ENCODE measurements at regions not wholly inside any gene's neighbourhood (a gene's known extent, or its start where the extent isn't known, plus 50 kb on each side); places are given as distances from the start of the nearest gene placed in this dataset.

DNA sequence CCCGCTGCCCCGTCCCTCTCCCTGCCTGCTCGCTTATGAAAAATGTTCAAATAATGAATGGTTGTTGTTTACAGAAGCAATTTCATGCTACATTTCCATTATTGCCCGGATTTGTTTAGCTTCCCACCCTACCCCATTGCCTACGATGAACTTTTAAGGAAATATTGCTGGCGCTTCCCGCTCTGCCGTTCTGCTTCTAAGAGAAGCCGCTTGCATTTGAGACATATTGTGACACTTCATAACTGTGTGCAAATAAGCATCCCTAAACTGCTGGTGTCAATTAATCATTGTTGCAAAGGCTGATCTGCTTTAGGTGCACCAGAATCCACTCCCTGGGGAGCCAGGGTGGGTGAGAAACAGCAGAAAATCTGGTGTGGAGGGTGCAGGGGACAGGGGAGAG lies 52.3 kb upstream of the LMO1 start (continued):
- no peak for TF ChIP-seq ZNF280D (CRISPR knock-in tag; IDR thresholded peaks at IDR 0.05)

- H3K4me3 ChIP-seq (replicated peaks in 1 of 3; ENCODE audit: insufficient read depth in 1 of 3, low read depth in 2 of 3, low read length in 3 of 3) = no peak overlapping the region
- no peak for ATAC-seq
- no peak overlapping the region for H3K9ac ChIP-seq (ENCODE audit: insufficient read depth, low read depth, low read length)
- intact Hi-C loops (cut with micrococcal nuclease; ENCODE audit: unreplicated experiment) = no loop called here
- H3K4me2 ChIP-seq (ENCODE audit: low read depth, low read length) = no peak overlapping the region
- no peak overlapping the region for H2AFZ ChIP-seq (ENCODE audit: low read length)
- FAIRE-seq = no peak
- H4K20me1 ChIP-seq (ENCODE audit: insufficient read depth, low read length) = no peaks in the 10 kb centered on the region
- in situ Hi-C loops (cut with HindIII; ENCODE audit: extremely low pct_ligation_motif_present, low pct_unique_long_range_greater_than_20kb) = no loop called here
- no peak for TF ChIP-seq ARNT2 (CRISPR knock-in tag; IDR thresholded peaks at IDR 0.05; ENCODE audit: low read depth)
- no peak for TF ChIP-seq ZBED4 (CRISPR knock-in tag; IDR thresholded peaks at IDR 0.05; ENCODE audit: borderline replicate concordance)
- TF ChIP-seq MAZ (IDR thresholded peaks at IDR 0.05; ENCODE audit: borderline replicate concordance, low read depth, low read length) = no peak
- TF ChIP-seq MAZ (CRISPR knock-in tag; IDR thresholded peaks at IDR 0.05; ENCODE audit: low read depth) = no peak
- no peak for TF ChIP-seq MBD4 (IDR thresholded peaks at IDR 0.05; ENCODE audit: borderline replicate concordance, low read length)
- TF ChIP-seq ZBTB39 (CRISPR knock-in tag; IDR thresholded peaks at IDR 0.05) = no peak
- TF ChIP-seq DR1 (CRISPR knock-in tag; IDR thresholded peaks at IDR 0.05) = no peak
- TF ChIP-seq ZNF451 (CRISPR knock-in tag; IDR thresholded peaks at IDR 0.05) = no peak
- TF ChIP-seq ZSCAN25 (CRISPR knock-in tag; IDR thresholded peaks at IDR 0.05) = no peak
- no peak for DNase-seq (ENCODE audit: low spot score)
- ChIA-PET POLR2A (no interaction called here), CTCF (ENCODE audit: low intra/inter-chr PET ratio, low total read pairs) (no interaction called here)
- H3K27ac ChIP-seq (ENCODE audit: extremely low read length, insufficient read depth, low read length) = no peak overlapping the region
- 61% methylated on average over 18 of the region's 18 CpGs for WGBS (ENCODE audit: low lambda C conversion rate)
- H3K36me3 ChIP-seq (replicated peaks in 1 of 2; ENCODE audit: control insufficient read depth in 1 of 2, insufficient read depth in 2 of 2, low read length in 2 of 2) = no peaks in the 10 kb centered on the region
- H3K27me3 ChIP-seq (ENCODE audit: control insufficient read depth in 1 of 2, insufficient read depth in 2 of 2, low read length in 2 of 2) = peaks cover 3 to 29% of the 10 kb centered on the region in 2 experiments; a peak in 4 of 5 replicates
- H3K9me3 ChIP-seq (ENCODE audit: low read length) = no peaks in the 10 kb centered on the region
- no peaks in the 10 kb centered on the region for H3K79me2 ChIP-seq (ENCODE audit: insufficient read depth, low read length)
- no peaks in the 10 kb centered on the region for H3K4me1 ChIP-seq (ENCODE audit: insufficient read depth, low read length)
- BruUV-seq (replicated peaks) = no TSS peak
Measured at GRCh38 chr11:8315463-8315862, 51.8 kb upstream of the LMO1 start.

All from HepG2 (cell line).